AG04450 (cell line): ENCODE measurements at regions not wholly inside any gene's neighbourhood (a gene's known extent, or its start where the extent isn't known, plus 50 kb on each side); places are given as distances from the start of the nearest gene placed in this dataset.

Experiments
- CTCF ChIA-PET: fragments of 300-600, 350-600 bp; formaldehyde crosslinking; extraction: SDS; loops from one replicate; lab custom pipeline; 2022; ENCODE audit warnings: antibody characterized with exemption, inconsistent platforms; lab: Charles Lee
- POLR2A ChIA-PET: fragments of 350-600 bp; formaldehyde crosslinking; extraction: SDS; loops from one replicate; lab custom pipeline; 2021; ENCODE audit warnings: antibody characterized with exemption, inconsistent platforms; lab: Yijun Ruan, JAX
- DNase-seq: peaks from one replicate; pipeline ENCODE4 v3.0.0-alpha.2; 2011; ENCODE audit warnings: low read depth, low spot score
- H3K27ac ChIP-seq: one replicate; pipeline ENCODE4 v1.5.1; 2012; ENCODE audit warnings: low read depth, low read length, control low read depth
- H3K27me3 ChIP-seq: one replicate; pipeline ENCODE4 v1.6.0; 2012; ENCODE audit warnings: low read length; ENCODE audit not compliant: control insufficient read depth, insufficient read depth
- H3K4me3 ChIP-seq: 2 replicates; pipeline ENCODE4 v1.5.1; 2011; ENCODE audit warnings: mild to moderate bottlenecking, low read depth, low read length, control low read depth
- H3K9me3 ChIP-seq: 2 replicates; pipeline ENCODE4 v1.5.1; 2012; ENCODE audit warnings: low read length; ENCODE audit not compliant: control insufficient read depth, insufficient read depth
- TF ChIP-seq, protein P1 (sequence below): IDR thresholded peaks from 2 replicates; pipeline ENCODE4 v1.5.1; 2011; ENCODE audit warnings: low read depth, low read length, control low read depth, inconsistent platforms

DNA sequence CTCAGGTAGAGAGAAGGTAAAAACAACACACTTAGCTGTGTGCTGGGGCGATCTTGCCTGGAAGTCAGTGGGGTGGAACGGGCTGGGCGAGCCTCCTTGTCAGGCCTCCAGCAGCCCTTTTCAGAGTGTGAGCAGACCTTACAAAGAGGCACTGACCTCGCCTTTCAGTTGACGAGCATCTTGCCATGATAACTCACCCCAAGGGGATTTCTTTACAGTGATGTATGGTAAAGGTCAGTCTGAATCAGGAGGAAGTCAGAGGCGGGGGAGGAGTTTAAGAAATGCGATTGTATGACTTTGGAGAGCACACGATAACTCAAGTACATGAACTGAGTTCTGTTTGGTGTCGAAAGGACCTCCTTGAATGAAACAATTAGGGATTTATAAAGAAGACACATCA lies 326.5 kb upstream of the PROX1 start:
- POLR2A ChIA-PET = no interaction called here
- CTCF ChIA-PET = no interaction called here
- TF ChIP-seq, protein P1, sequence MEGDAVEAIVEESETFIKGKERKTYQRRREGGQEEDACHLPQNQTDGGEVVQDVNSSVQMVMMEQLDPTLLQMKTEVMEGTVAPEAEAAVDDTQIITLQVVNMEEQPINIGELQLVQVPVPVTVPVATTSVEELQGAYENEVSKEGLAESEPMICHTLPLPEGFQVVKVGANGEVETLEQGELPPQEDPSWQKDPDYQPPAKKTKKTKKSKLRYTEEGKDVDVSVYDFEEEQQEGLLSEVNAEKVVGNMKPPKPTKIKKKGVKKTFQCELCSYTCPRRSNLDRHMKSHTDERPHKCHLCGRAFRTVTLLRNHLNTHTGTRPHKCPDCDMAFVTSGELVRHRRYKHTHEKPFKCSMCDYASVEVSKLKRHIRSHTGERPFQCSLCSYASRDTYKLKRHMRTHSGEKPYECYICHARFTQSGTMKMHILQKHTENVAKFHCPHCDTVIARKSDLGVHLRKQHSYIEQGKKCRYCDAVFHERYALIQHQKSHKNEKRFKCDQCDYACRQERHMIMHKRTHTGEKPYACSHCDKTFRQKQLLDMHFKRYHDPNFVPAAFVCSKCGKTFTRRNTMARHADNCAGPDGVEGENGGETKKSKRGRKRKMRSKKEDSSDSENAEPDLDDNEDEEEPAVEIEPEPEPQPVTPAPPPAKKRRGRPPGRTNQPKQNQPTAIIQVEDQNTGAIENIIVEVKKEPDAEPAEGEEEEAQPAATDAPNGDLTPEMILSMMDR = no peak

DNA sequence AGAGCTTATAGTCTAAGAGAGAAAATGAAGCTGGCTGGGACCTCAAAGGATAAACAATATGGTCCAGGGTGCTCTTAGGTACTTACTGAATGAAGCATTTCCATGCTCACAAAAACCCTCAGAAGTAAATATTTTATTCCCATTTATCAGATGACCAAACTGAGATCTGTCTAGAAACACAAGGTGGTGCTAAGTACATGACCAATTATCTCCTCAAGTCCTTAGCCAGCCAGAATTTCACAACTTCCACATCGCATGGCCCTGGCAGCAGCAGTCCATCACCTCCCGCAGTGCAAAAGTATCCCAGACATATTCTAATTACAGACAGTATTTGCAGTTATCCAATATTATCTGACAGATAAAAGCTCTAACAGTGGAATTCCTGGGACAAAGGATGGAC lies 321.7 kb upstream of the PROX1 start:
- H3K4me3 ChIP-seq = no peak overlapping the region
- H3K27ac ChIP-seq = no peak overlapping the region
- DNase-seq = no peak
- TF ChIP-seq, protein P1 = no peak
- no peaks in the 10 kb centered on the region for H3K27me3 ChIP-seq
- POLR2A ChIA-PET = no interaction called here
- CTCF ChIA-PET = no interaction called here
- peaks cover 7% of the 10 kb centered on the region; the same call in 1 of the 2 replicates for H3K9me3 ChIP-seq

More for the DNA sequence above, 326.5 kb upstream of the PROX1 start:
- no peak for DNase-seq
- Histone ChIP-seq H3K27ac (no peak overlapping the region), H3K4me3 (no peak overlapping the region), H3K9me3 (peaks cover 7% of the 10 kb centered on the region; the same call in 1 of the 2 replicates), H3K27me3 (no peaks in the 10 kb centered on the region)

DNA sequence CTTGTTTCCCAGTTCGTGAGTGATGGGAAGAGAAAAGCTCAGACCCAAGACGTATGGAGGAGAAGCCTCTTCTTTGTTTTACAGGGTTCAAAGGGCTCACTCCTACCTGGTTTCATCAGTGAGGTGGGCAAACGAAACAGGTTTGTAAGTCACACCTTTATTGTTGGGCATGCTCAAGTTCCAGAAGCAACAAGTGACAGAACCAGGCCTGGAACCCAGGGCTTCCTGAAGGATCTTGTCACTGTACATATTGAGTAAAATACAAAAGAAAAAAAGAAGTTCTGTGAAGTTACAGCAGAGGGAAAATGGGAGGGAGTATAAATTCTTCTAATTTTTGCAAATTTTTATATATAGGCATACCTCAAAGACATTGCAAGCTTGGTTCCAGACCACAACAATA lies 320.9 kb upstream of the PROX1 start:
- H3K27me3 ChIP-seq = no peaks in the 10 kb centered on the region
- POLR2A ChIA-PET = no interaction called here
- CTCF ChIA-PET = no interaction called here
- TF ChIP-seq, protein P1 = no peak
- no peak overlapping the region for H3K4me3 ChIP-seq
- peaks cover 5% of the 10 kb centered on the region; the same call in 1 of the 2 replicates for H3K9me3 ChIP-seq
- DNase-seq = no peak
- H3K27ac ChIP-seq = no peak overlapping the region

DNA sequence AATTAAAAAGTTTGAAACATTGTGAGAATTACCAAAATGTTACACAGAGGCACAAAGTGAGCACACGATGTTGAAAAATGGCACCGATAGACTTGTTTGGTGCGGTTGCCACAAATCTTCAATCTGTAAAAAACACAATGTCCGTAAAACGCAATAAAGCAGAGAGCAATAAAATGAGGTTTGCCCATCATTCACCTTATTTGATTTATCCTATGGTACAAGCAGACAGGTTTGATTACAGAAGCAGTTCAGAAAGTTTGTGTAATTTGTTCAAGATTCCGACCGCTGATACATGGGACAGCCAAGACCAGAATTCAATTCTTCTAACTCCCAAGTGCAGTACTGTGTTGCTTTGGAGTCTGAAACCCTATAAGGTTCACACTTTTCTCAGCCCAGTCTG lies 318.3 kb upstream of the PROX1 start:
- Histone ChIP-seq H3K27ac (no peak overlapping the region), H3K9me3 (no peaks in the 10 kb centered on the region), H3K4me3 (no peak overlapping the region), H3K27me3 (no peaks in the 10 kb centered on the region)
- no peak for DNase-seq
- TF ChIP-seq, protein P1 = no peak
- ChIA-PET POLR2A (no interaction called here), CTCF (no interaction called here)

GRCh38 chr1:213669964-213670691 lies 317.6 kb upstream of the PROX1 start:
- no peaks in the 10 kb centered on the region for H3K27me3 ChIP-seq
- no peak overlapping the region for H3K4me3 ChIP-seq
- TF ChIP-seq, protein P1 = no peak
- no peaks in the 10 kb centered on the region for H3K9me3 ChIP-seq
- ChIA-PET CTCF (no interaction called here), POLR2A (no interaction called here)
- no peak for DNase-seq
- H3K27ac ChIP-seq = no peak overlapping the region
